Chondrocyte (in vitro differentiated cells): ENCODE measurements at regions not wholly inside any gene's neighbourhood (a gene's known extent, or its start where the extent isn't known, plus 50 kb on each side); places are given as distances from the start of the nearest gene placed in this dataset.

Experiments used
- DNase-seq: peaks from one replicate; pipeline ENCODE4 v3.0.0; 2021; ENCODE audit warnings: mixed read lengths, low spot score
- H3K27ac Mint-ChIP-seq: one replicate; pipeline ENCODE4 v1.8.0; 2021; ENCODE audit warnings: mild to moderate bottlenecking, moderate library complexity, mixed read lengths; ENCODE audit not compliant: unreplicated experiment
- H3K27me3 Mint-ChIP-seq: 2 replicates; pipeline ENCODE4 v1.8.0; 2021; ENCODE audit warnings: low read depth, mixed read lengths
- H3K36me3 Mint-ChIP-seq: 2 replicates; pipeline ENCODE4 v1.8.0; 2021; ENCODE audit warnings: low read depth, mixed read lengths
- H3K4me1 Mint-ChIP-seq: 2 replicates; pipeline ENCODE4 v1.8.0; 2021; ENCODE audit warnings: low read depth, mild to moderate bottlenecking, mixed read lengths
- H3K4me3 Mint-ChIP-seq: one replicate; pipeline ENCODE4 v1.8.0; 2021; ENCODE audit warnings: mild to moderate bottlenecking, moderate library complexity, mixed read lengths; ENCODE audit not compliant: unreplicated experiment
- H3K9me3 Mint-ChIP-seq: 2 replicates; pipeline ENCODE4 v1.8.0; 2021; ENCODE audit warnings: low read depth, mixed read lengths
- CTCF ChIP-seq: fragments of 200-600 bp; sonication (generic); IDR thresholded peaks from 2 replicates; pipeline ENCODE4 v1.5.0; 2021; ENCODE audit warnings: antibody characterized with exemption, mild to moderate bottlenecking, moderate library complexity

- Mint-ChIP-seq H3K36me3 (no peaks in the 10 kb centered on the region), H3K4me1 (peaks cover 69% of the 10 kb centered on the region), H3K9me3 (no peaks in the 10 kb centered on the region), H3K4me3 (peak overlapping the region; percentile 65), H3K27ac (peak overlapping the region; percentile 99), H3K27me3 (no peaks in the 10 kb centered on the region)
- TF ChIP-seq CTCF: no peak
- no peak for DNase-seq
Measured at GRCh38 chr1:234962340-234962989, 166.2 kb downstream of the TOMM20 start.

DNA sequence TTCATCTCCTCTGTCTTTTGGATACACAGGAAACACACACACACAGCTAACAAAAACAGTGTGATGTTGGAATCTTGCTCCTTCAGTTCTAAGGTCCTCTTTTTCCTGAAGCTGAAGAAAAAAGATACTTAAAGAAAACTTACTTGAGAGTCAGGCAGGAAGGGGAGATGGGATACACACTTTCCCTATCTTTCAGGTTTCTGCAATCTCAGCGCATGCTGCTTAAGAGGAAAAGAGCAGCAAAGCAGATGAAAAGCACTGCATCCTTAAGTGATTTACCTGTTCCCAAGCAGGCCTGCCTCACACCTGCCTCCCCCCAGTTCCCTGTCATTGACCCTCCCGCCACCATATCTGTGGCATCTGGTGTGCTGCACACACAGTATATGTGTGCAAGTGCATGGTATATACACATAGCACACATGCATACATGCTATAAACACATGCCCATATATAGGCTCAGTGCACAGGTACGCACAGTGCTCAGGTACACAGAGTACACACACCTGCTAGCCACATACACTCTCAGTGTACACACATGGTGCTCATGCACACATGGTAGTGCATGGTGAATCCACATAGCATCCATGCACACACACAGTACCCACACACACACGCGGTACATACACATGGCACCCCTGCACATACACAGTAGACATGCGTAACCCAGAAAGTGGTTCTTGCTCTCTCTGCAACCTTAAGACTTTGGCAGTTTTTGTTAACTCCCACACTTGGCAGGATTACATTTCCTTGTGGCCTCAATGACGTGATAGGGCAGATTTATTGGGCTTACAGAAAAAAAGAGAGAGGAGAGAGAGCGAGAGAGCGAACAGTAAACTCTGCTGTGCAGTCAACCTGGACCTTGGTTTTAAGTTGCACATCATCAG is 166.9 kb downstream of the TOMM20 start:
- DNase-seq: no peak
- no peak for TF ChIP-seq CTCF
- Mint-ChIP-seq H3K9me3 (no peaks in the 10 kb centered on the region), H3K4me3 (peak overlapping the region; percentile 65), H3K4me1 (peaks cover 76% of the 10 kb centered on the region), H3K27me3 (no peaks in the 10 kb centered on the region), H3K36me3 (no peaks in the 10 kb centered on the region), H3K27ac (peak overlapping the region; percentile 99)

GRCh38 chr1:234960722-234961455 is 167.7 kb downstream of the TOMM20 start:
- Mint-ChIP-seq H3K27ac (peak overlapping the region; percentile 99), H3K27me3 (no peaks in the 10 kb centered on the region), H3K4me1 (peaks cover 74% of the 10 kb centered on the region), H3K36me3 (no peaks in the 10 kb centered on the region), H3K4me3 (no peak overlapping the region), H3K9me3 (no peaks in the 10 kb centered on the region)
- TF ChIP-seq CTCF: no peak
- no peak for DNase-seq

DNA sequence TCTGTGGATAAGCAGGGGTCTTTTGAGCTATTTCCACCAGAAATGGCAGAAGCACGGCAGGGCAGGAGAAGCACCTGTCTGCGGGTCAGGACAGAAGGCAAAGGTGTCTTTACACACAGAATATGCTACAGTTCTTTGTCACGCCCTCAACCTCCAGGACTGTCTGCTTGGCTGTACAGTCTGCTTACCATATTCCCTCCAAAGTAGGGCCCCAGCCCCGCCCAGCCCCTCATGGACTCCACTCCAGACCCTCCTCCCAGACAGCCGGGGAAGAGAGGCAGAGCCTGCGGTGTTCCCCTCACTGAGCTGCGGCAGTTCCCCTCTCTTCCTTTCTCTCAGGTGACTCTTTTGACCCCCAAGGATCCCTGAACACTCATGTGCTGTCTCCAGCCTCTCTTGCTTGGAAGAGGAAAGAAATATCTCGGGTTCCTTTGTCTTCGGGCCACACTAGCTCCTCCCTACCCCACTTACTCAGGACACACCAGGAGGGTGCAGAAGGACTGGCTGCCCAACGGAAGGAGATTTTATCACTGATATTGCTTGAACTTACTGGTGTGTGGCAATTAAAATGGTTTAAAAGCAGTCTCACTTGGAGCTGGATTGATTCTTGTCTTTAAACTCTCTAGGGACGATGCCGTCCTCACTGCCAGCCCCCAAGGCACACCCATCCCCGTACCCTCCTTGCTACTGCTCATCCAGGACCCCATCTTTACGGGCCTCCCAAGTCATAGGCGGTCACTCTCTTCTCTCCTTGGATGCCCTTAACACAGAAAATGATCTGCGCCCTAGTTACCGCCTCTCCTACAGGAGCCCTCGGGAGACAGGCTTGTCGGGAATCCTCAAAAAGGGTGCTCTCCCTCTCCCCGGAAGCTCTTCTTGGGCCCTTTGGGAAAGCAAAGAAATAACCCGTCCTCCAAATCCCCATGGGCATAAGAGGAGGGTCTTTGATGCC is 169.7 kb downstream of the TOMM20 start:
- Mint-ChIP-seq H3K4me1 (peaks cover 74% of the 10 kb centered on the region), H3K4me3 (no peak overlapping the region), H3K27me3 (no peaks in the 10 kb centered on the region), H3K36me3 (no peaks in the 10 kb centered on the region), H3K9me3 (no peaks in the 10 kb centered on the region), H3K27ac (peak overlapping the region; percentile 38)
- no peak for TF ChIP-seq CTCF
- no peak for DNase-seq
